H9 (cell line): ENCODE measurements at regions not wholly inside any gene's neighbourhood (a gene's known extent, or its start where the extent isn't known, plus 50 kb on each side); places are given as distances from the start of the nearest gene placed in this dataset.

Source experiments
- DNase-seq: peaks from one replicate; pipeline ENCODE4 v3.0.0-alpha.2; 2017
- H2AFZ ChIP-seq: one replicate; pipeline ENCODE4 v1.6.1; 2013; ENCODE audit warnings: mild to moderate bottlenecking, low read length, control low read depth, moderate library complexity
- H2AK5ac ChIP-seq: 2 replicates; pipeline ENCODE4 v1.6.1; 2013; ENCODE audit warnings: low read length, control low read depth, mixed read lengths; ENCODE audit not compliant: insufficient read length
- H2BK120ac ChIP-seq: one replicate; pipeline ENCODE4 v1.6.1; 2013; ENCODE audit warnings: low read depth, mild to moderate bottlenecking, low read length, control low read depth, inconsistent platforms; ENCODE audit not compliant: poor library complexity, severe bottlenecking
- H2BK12ac ChIP-seq: 2 replicates; pipeline ENCODE4 v1.6.1; 2013; ENCODE audit warnings: low read length, control low read depth, mixed read lengths, low read depth; ENCODE audit not compliant: insufficient read length
- H2BK15ac ChIP-seq: 2 replicates; pipeline ENCODE4 v1.6.1; 2013; ENCODE audit warnings: low read depth, low read length, control low read depth
- H2BK20ac ChIP-seq: one replicate; pipeline ENCODE4 v1.6.1; 2013; ENCODE audit warnings: low read depth, mild to moderate bottlenecking, low read length, control low read depth, inconsistent platforms; ENCODE audit not compliant: poor library complexity, severe bottlenecking
- H2BK5ac ChIP-seq: 2 replicates; pipeline ENCODE4 v1.6.1; 2013; ENCODE audit warnings: low read length, control low read depth, mixed read lengths; ENCODE audit not compliant: insufficient read length
- H3K14ac ChIP-seq: 2 replicates; pipeline ENCODE4 v1.6.1; 2013; ENCODE audit warnings: low read length, control low read depth; ENCODE audit not compliant: insufficient read depth
- H3K18ac ChIP-seq: 2 replicates; pipeline ENCODE4 v1.6.1; 2013; ENCODE audit warnings: low read depth, mild to moderate bottlenecking, mixed read lengths, low read length, control low read depth; ENCODE audit not compliant: insufficient read length
- H3K23ac ChIP-seq: 2 replicates; pipeline ENCODE4 v1.6.1; 2013; ENCODE audit warnings: low read length, control low read depth, mixed read lengths, low read depth; ENCODE audit not compliant: insufficient read length
- H3K23me2 ChIP-seq: 2 replicates; pipeline ENCODE4 v1.6.1; 2013; ENCODE audit warnings: low read depth, mild to moderate bottlenecking, mixed read lengths, low read length, control low read depth; ENCODE audit not compliant: insufficient read length, poor library complexity, severe bottlenecking
- H3K27ac ChIP-seq: 2 replicates; pipeline ENCODE4 v1.5.1; 2013; ENCODE audit warnings: low read length, control low read depth, mixed read lengths, low read depth; ENCODE audit not compliant: insufficient read length
- H3K27me3 ChIP-seq: 2 replicates; pipeline ENCODE4 v1.6.1; 2013; ENCODE audit warnings: low read length, control low read depth, inconsistent platforms; ENCODE audit not compliant: insufficient read depth
- H3K4ac ChIP-seq: 2 replicates; pipeline ENCODE4 v1.6.1; 2013; ENCODE audit warnings: low read depth, mild to moderate bottlenecking, control low read depth, inconsistent platforms, low read length, moderate library complexity
- H3K4me1 ChIP-seq: 2 replicates; pipeline ENCODE4 v1.6.1; 2013; ENCODE audit warnings: low read length, control low read depth, inconsistent platforms; ENCODE audit not compliant: insufficient read depth
- H3K4me2 ChIP-seq: 2 replicates; pipeline ENCODE4 v1.6.1; 2013; ENCODE audit warnings: low read length, control low read depth, mixed read lengths; ENCODE audit not compliant: insufficient read length, insufficient read depth
- H3K56ac ChIP-seq: 2 replicates; pipeline ENCODE4 v1.6.1; 2013; ENCODE audit warnings: low read depth, mild to moderate bottlenecking, mixed read lengths, low read length, control low read depth; ENCODE audit not compliant: insufficient read length
- H3K79me1 ChIP-seq: 2 replicates; pipeline ENCODE4 v1.6.1; 2013; ENCODE audit warnings: low read depth, mild to moderate bottlenecking, moderate library complexity, low read length, control low read depth, inconsistent platforms; ENCODE audit not compliant: insufficient read depth, poor library complexity, severe bottlenecking
- H3K79me2 ChIP-seq: 2 replicates; pipeline ENCODE4 v1.6.1; 2013; ENCODE audit warnings: low read length, control low read depth, inconsistent platforms; ENCODE audit not compliant: insufficient read depth
- H3K9ac ChIP-seq: 2 replicates; pipeline ENCODE4 v1.6.1; 2013; ENCODE audit warnings: low read length, control low read depth, mixed read lengths; ENCODE audit not compliant: insufficient read length; ENCODE audit errors: extremely low read depth
- H3K9me3 ChIP-seq: one replicate; pipeline ENCODE4 v1.6.1; 2013; ENCODE audit warnings: low read depth, low read length, inconsistent platforms; ENCODE audit not compliant: control insufficient read depth
- H3T11ph ChIP-seq: one replicate; pipeline ENCODE4 v1.6.1; 2013; ENCODE audit warnings: mild to moderate bottlenecking, low read length, control low read depth, inconsistent platforms
- H4K20me1 ChIP-seq: one replicate; pipeline ENCODE4 v1.6.1; 2013; ENCODE audit not compliant: control insufficient read depth, insufficient read length, insufficient read depth
- H4K5ac ChIP-seq: 2 replicates; pipeline ENCODE4 v1.6.1; 2013; ENCODE audit warnings: low read depth, mild to moderate bottlenecking, mixed read lengths, low read length, control low read depth; ENCODE audit not compliant: insufficient read length
- H4K8ac ChIP-seq: replicated peaks from 2 replicates; pipeline ENCODE4 v1.6.1; 2013; ENCODE audit warnings: low read length, control low read depth, mixed read lengths, low read depth; ENCODE audit not compliant: insufficient read length
- H4K91ac ChIP-seq: 2 replicates; pipeline ENCODE4 v1.6.1; 2013; ENCODE audit warnings: low read depth, mild to moderate bottlenecking, moderate library complexity, mixed read lengths, low read length, control low read depth; ENCODE audit not compliant: insufficient read length
- H3K27ac Mint-ChIP-seq, 3 experiments: 2 replicates in 2 of 3; 3 replicates in 1 of 3; pipeline ENCODE4 v1.8.0; 2020 to 2021; ENCODE audit warnings: mixed read lengths in 3 of 3, mild to moderate bottlenecking in 1 of 3, moderate library complexity in 1 of 3
- H3K27me3 Mint-ChIP-seq: 2 replicates; pipeline ENCODE4 v1.8.0; 2021; ENCODE audit warnings: low read depth, mild to moderate bottlenecking, moderate library complexity, mixed read lengths
- H3K36me3 Mint-ChIP-seq, 3 experiments: 2 replicates in 2 of 3; 3 replicates in 1 of 3; pipeline ENCODE4 v1.8.0; 2020 to 2021; ENCODE audit warnings: low read depth in 3 of 3, mixed read lengths in 3 of 3; ENCODE audit not compliant: insufficient read depth in 1 of 3
- H3K4me1 Mint-ChIP-seq, 2 experiments: 2 replicates each; pipeline ENCODE4 v1.8.0; 2020; ENCODE audit warnings: mixed read lengths in 2 of 2
- H3K4me3 Mint-ChIP-seq, 2 experiments: 2 replicates in 1 of 2; 3 replicates in 1 of 2; pipeline ENCODE4 v1.8.0; 2020 to 2021; ENCODE audit warnings: mild to moderate bottlenecking in 2 of 2, mixed read lengths in 2 of 2, moderate library complexity in 1 of 2
- H3K9me3 Mint-ChIP-seq, 2 experiments: 2 replicates in 1 of 2; 3 replicates in 1 of 2; pipeline ENCODE4 v1.8.0; 2020; ENCODE audit warnings: mild to moderate bottlenecking in 2 of 2, mixed read lengths in 2 of 2, moderate library complexity in 1 of 2
- WGBS: extraction: QIAGEN DNeasy Blood & Tissue Kit; methylation state at CpG from one replicate; pipeline ENCODE4 v1.1.7; 2013; ENCODE audit warnings: missing lambda C conversion rate, low lambda C conversion rate, mixed read lengths; ENCODE audit not compliant: insufficient read length; ENCODE audit errors: extremely low coverage; 5-methylcytosine and 5-hydroxymethylcytosine counted together
- TF ChIP-seq, protein P1 (sequence below): fragments of 200-600 bp; sonication (generic); conservative IDR thresholded peaks from 3 replicates; pipeline ENCODE4 v1.8.0; 2021; ENCODE audit warnings: antibody characterized with exemption, mild to moderate bottlenecking

GRCh38 chr13:42688821-42689220 is 92.6 kb upstream of the FAM216B start:
- Histone ChIP-seq H3K4me2 (no peak overlapping the region), H4K5ac (no peak overlapping the region), H3K27ac (no peak overlapping the region), H4K20me1 (no peaks in the 10 kb centered on the region), H3T11ph (no peak overlapping the region), H2AFZ (no peak overlapping the region), H3K18ac (no peak overlapping the region), H2AK5ac (no peak overlapping the region), H3K79me1 (no peaks in the 10 kb centered on the region), H3K4me1 (no peaks in the 10 kb centered on the region), H3K23ac (no peak overlapping the region), H3K79me2 (no peaks in the 10 kb centered on the region), H2BK120ac (no peak overlapping the region), H3K56ac (no peak overlapping the region), H2BK20ac (no peak overlapping the region), H2BK15ac (no peak overlapping the region), H3K23me2 (no peaks in the 10 kb centered on the region), H2BK12ac (no peak overlapping the region), H4K91ac (no peak overlapping the region), H3K14ac (no peak overlapping the region), H4K8ac (no peak overlapping the region), H3K27me3 (no peaks in the 10 kb centered on the region), H2BK5ac (no peak overlapping the region), H3K4ac (no peak overlapping the region), H3K9me3 (no peaks in the 10 kb centered on the region), H3K9ac (no peak overlapping the region)
- DNase-seq = no peak
- WGBS = no CpG with 5 or more reads among the region's 4 CpGs
- Mint-ChIP-seq H3K4me1 (no peaks in the 10 kb centered on the region), H3K27ac (no peak overlapping the region), H3K27me3 (no peaks in the 10 kb centered on the region), H3K9me3 (no peaks in the 10 kb centered on the region; a peak in 2 of 5 replicates), H3K4me3 (no peak overlapping the region), H3K36me3 (peaks cover 0 to 4% (median 0%) of the 10 kb centered on the region in 3 experiments; a peak in 1 of 7 replicates)
- TF ChIP-seq, protein P1, sequence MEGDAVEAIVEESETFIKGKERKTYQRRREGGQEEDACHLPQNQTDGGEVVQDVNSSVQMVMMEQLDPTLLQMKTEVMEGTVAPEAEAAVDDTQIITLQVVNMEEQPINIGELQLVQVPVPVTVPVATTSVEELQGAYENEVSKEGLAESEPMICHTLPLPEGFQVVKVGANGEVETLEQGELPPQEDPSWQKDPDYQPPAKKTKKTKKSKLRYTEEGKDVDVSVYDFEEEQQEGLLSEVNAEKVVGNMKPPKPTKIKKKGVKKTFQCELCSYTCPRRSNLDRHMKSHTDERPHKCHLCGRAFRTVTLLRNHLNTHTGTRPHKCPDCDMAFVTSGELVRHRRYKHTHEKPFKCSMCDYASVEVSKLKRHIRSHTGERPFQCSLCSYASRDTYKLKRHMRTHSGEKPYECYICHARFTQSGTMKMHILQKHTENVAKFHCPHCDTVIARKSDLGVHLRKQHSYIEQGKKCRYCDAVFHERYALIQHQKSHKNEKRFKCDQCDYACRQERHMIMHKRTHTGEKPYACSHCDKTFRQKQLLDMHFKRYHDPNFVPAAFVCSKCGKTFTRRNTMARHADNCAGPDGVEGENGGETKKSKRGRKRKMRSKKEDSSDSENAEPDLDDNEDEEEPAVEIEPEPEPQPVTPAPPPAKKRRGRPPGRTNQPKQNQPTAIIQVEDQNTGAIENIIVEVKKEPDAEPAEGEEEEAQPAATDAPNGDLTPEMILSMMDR = no peak
